Smooth muscle cell (in vitro differentiated cells): ENCODE measurements at regions not wholly inside any gene's neighbourhood (a gene's known extent, or its start where the extent isn't known, plus 50 kb on each side); places are given as distances from the start of the nearest gene placed in this dataset.

Experiments
- DNase-seq: peaks from one replicate; lab custom pipeline; 2025; ENCODE audit not compliant: unreplicated experiment; lab: John Stamatoyannopoulos, UW
- H2AFZ ChIP-seq: fragments of 200-600 bp; sonication (generic); 2 replicates; pipeline ENCODE4 v1.6.0; 2016; ENCODE audit warnings: antibody characterized with exemption, low read depth, mild to moderate bottlenecking
- H3F3A ChIP-seq: fragments of 200-600 bp; sonication (generic); 2 replicates; pipeline ENCODE4 v1.6.0; 2017; ENCODE audit warnings: antibody characterized with exemption, low read depth
- H3K27ac ChIP-seq: fragments of 200-600 bp; sonication (generic); 2 replicates; pipeline ENCODE4 v1.5.1; 2016; ENCODE audit warnings: low read depth, mild to moderate bottlenecking
- H3K27me3 ChIP-seq: fragments of 200-600 bp; sonication (generic); 2 replicates; pipeline ENCODE4 v1.6.1; 2016; ENCODE audit warnings: low read depth, mild to moderate bottlenecking
- H3K36me3 ChIP-seq: fragments of 200-600 bp; sonication (generic); 2 replicates; pipeline ENCODE4 v1.5.1; 2016; ENCODE audit warnings: low read depth
- H3K4me1 ChIP-seq: fragments of 200-600 bp; sonication (generic); 2 replicates; pipeline ENCODE4 v1.5.1; 2016; ENCODE audit warnings: low read depth
- H3K4me2 ChIP-seq: fragments of 200-600 bp; sonication (generic); 2 replicates; pipeline ENCODE4 v1.6.0; 2016; ENCODE audit warnings: mild to moderate bottlenecking
- H3K4me3 ChIP-seq: fragments of 200-600 bp; sonication (generic); 2 replicates; pipeline ENCODE4 v1.5.1; 2016; ENCODE audit warnings: mild to moderate bottlenecking
- H3K79me2 ChIP-seq: fragments of 200-600 bp; sonication (generic); 2 replicates; pipeline ENCODE4 v1.6.0; 2016; ENCODE audit warnings: low read depth, mild to moderate bottlenecking
- H3K9ac ChIP-seq: fragments of 200-600 bp; sonication (generic); 2 replicates; pipeline ENCODE4 v1.6.0; 2016; ENCODE audit warnings: low read depth
- H3K9me3 ChIP-seq: fragments of 200-600 bp; sonication (generic); replicated peaks from 2 replicates; pipeline ENCODE4 v1.5.1; 2016; ENCODE audit warnings: low read depth
- H4K20me1 ChIP-seq: fragments of 200-600 bp; sonication (generic); 2 replicates; pipeline ENCODE4 v1.6.0; 2016; ENCODE audit warnings: low read depth
- CTCF ChIP-seq: fragments of 200-600 bp; sonication (generic); IDR thresholded peaks from 2 replicates; pipeline ENCODE4 v1.5.1; 2017; ENCODE audit warnings: borderline replicate concordance, mild to moderate bottlenecking, antibody characterized with exemption; ENCODE audit not compliant: insufficient read depth, poor library complexity, severe bottlenecking
- WGBS: methylation state at CpG from one replicate; pipeline ENCODE4 v1.1.7; 2016; ENCODE audit warnings: low lambda C conversion rate; 5-methylcytosine and 5-hydroxymethylcytosine counted together

- DNase-seq: no peak
- Histone ChIP-seq H4K20me1 (no peaks in the 10 kb centered on the region), H3K36me3 (no peaks in the 10 kb centered on the region), H3F3A (no peaks in the 10 kb centered on the region), H2AFZ (no peak overlapping the region), H3K4me3 (no peak overlapping the region), H3K27ac (no peak overlapping the region), H3K79me2 (no peaks in the 10 kb centered on the region), H3K4me1 (peaks cover 5% of the 10 kb centered on the region), H3K9ac (no peak overlapping the region), H3K27me3 (no peaks in the 10 kb centered on the region), H3K9me3 (no peaks in the 10 kb centered on the region), H3K4me2 (no peak overlapping the region)
- 76% methylated on average over 3 of the region's 3 CpGs for WGBS
- no peak for TF ChIP-seq CTCF
These were observed 136.1 kb upstream of the MYO3A start for GRCh38 chr10:25797888-25798429.

GRCh38 chr10:25804505-25804904, 129.5 kb upstream of the MYO3A start:
- H3F3A ChIP-seq: no peaks in the 10 kb centered on the region
- H3K9ac ChIP-seq: no peak overlapping the region
- TF ChIP-seq CTCF: no peak
- no peaks in the 10 kb centered on the region for H3K36me3 ChIP-seq
- no peak overlapping the region for H2AFZ ChIP-seq
- H3K9me3 ChIP-seq: no peaks in the 10 kb centered on the region
- no peak overlapping the region for H3K27ac ChIP-seq
- H3K79me2 ChIP-seq: no peaks in the 10 kb centered on the region
- 72% methylated on average over 2 of the region's 2 CpGs for WGBS
- H3K4me3 ChIP-seq: no peak overlapping the region
- H3K4me1 ChIP-seq: no peaks in the 10 kb centered on the region
- no peaks in the 10 kb centered on the region for H4K20me1 ChIP-seq
- H3K27me3 ChIP-seq: no peaks in the 10 kb centered on the region
- no peak for DNase-seq
- H3K4me2 ChIP-seq: no peak overlapping the region

- Histone ChIP-seq H2AFZ (no peak overlapping the region), H3F3A (no peaks in the 10 kb centered on the region), H3K36me3 (no peaks in the 10 kb centered on the region), H3K9ac (no peak overlapping the region), H3K27me3 (no peaks in the 10 kb centered on the region), H4K20me1 (no peaks in the 10 kb centered on the region), H3K27ac (no peak overlapping the region), H3K4me1 (no peaks in the 10 kb centered on the region), H3K79me2 (no peaks in the 10 kb centered on the region), H3K4me2 (no peak overlapping the region), H3K9me3 (no peaks in the 10 kb centered on the region), H3K4me3 (no peak overlapping the region)
- TF ChIP-seq CTCF: no peak
- DNase-seq: no peak
- 68% methylated on average over 9 of the region's 9 CpGs for WGBS
These were observed 128.0 kb upstream of the MYO3A start for GRCh38 chr10:25805986-25806385.

DNA sequence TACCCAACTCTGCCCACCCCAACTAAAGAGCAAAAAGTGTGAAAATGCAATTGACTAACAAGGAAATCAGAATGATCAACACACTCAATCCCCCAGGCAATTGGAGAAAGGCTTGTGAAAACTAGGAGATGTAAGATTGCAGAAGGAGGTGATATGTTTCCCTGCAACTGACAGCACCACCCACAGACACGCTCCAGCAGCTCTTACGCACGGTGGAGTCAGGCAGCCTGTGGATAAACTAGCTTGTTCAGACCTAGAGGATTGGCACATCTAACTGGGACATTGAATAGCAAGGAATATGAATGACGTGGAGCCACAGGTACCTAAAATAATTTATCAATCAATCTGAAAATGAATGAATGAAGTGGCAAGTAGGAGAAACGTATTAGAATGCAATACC, 125.7 kb upstream of the MYO3A start:
- 69% methylated on average over 5 of the region's 5 CpGs for WGBS
- no peak overlapping the region for H3K4me3 ChIP-seq
- H3K36me3 ChIP-seq: no peaks in the 10 kb centered on the region
- DNase-seq: no peak
- no peaks in the 10 kb centered on the region for H3K79me2 ChIP-seq
- no peak overlapping the region for H3K27ac ChIP-seq
- H3K4me1 ChIP-seq: no peaks in the 10 kb centered on the region
- TF ChIP-seq CTCF: no peak
- H3F3A ChIP-seq: no peaks in the 10 kb centered on the region
- H2AFZ ChIP-seq: no peak overlapping the region
- no peaks in the 10 kb centered on the region for H4K20me1 ChIP-seq
- H3K27me3 ChIP-seq: no peaks in the 10 kb centered on the region
- no peak overlapping the region for H3K9ac ChIP-seq
- H3K4me2 ChIP-seq: no peak overlapping the region
- H3K9me3 ChIP-seq: no peaks in the 10 kb centered on the region
